HG02840 (cell line): ENCODE measurements at regions not wholly inside any gene's neighbourhood (a gene's known extent, or its start where the extent isn't known, plus 50 kb on each side); places are given as distances from the start of the nearest gene placed in this dataset.
"Not testable (repeated sequence)": the region's sequence is repeated elsewhere in the genome, so short reads cannot be mapped to it uniquely, and the experiment has no call there.

Experiments
- ATAC-seq: cut with Tn5 transposase; IDR thresholded peaks from one replicate; pipeline ENCODE4 v1.9.1; 2021; ENCODE audit warnings: mild to moderate bottlenecking, moderate library complexity, moderate number of reproducible peaks; ENCODE audit not compliant: unreplicated experiment, low FRiP score

- ATAC-seq, result not testable (repeated sequence)
Measured at GRCh38 chr1:79894129-79894528, 887.6 kb upstream of the ADGRL4 start.

GRCh38 chr1:79887059-79887458 lies 880.5 kb upstream of the ADGRL4 start:
- ATAC-seq, result no peak

- ATAC-seq, result no peak
Measured at GRCh38 chr1:79885101-79885500, 878.6 kb upstream of the ADGRL4 start.

GRCh38 chr1:79877086-79877485 lies 870.6 kb upstream of the ADGRL4 start:
- no peak for ATAC-seq

GRCh38 chr1:79875187-79875586 lies 868.7 kb upstream of the ADGRL4 start:
- ATAC-seq, result no peak

GRCh38 chr1:79874289-79874688 lies 867.8 kb upstream of the ADGRL4 start:
- no peak for ATAC-seq

GRCh38 chr1:79859212-79859948 lies 852.9 kb upstream of the ADGRL4 start:
- no peak for ATAC-seq

GRCh38 chr1:79852004-79852403 lies 845.5 kb upstream of the ADGRL4 start:
- no peak for ATAC-seq

- no peak for ATAC-seq
Measured at GRCh38 chr1:79849388-79849787, 842.9 kb upstream of the ADGRL4 start.

- no peak for ATAC-seq
Measured at GRCh38 chr1:79848316-79848715, 841.8 kb upstream of the ADGRL4 start.

- no peak for ATAC-seq
Measured at GRCh38 chr1:79847700-79848099, 841.2 kb upstream of the ADGRL4 start.

- ATAC-seq, result no peak
Measured at GRCh38 chr1:79845936-79846335, 839.4 kb upstream of the ADGRL4 start.

- no peak for ATAC-seq
Measured at GRCh38 chr1:79842811-79843210, 836.3 kb upstream of the ADGRL4 start.

- no peak for ATAC-seq
Measured at GRCh38 chr1:79839882-79840281, 833.4 kb upstream of the ADGRL4 start.

- no peak for ATAC-seq
Measured at GRCh38 chr1:79827446-79827845, 820.9 kb upstream of the ADGRL4 start.

- no peak for ATAC-seq
Measured at GRCh38 chr1:79825551-79825950, 819.0 kb upstream of the ADGRL4 start.

GRCh38 chr1:79822053-79822452 lies 815.5 kb upstream of the ADGRL4 start:
- ATAC-seq, result no peak

GRCh38 chr1:79819140-79819539 lies 812.6 kb upstream of the ADGRL4 start:
- ATAC-seq, result no peak

- ATAC-seq, result no peak
Measured at GRCh38 chr1:79817031-79817560, 810.6 kb upstream of the ADGRL4 start.

- ATAC-seq, result no peak
Measured at GRCh38 chr1:79815115-79815514, 808.6 kb upstream of the ADGRL4 start.

GRCh38 chr1:79811173-79811572 lies 804.6 kb upstream of the ADGRL4 start:
- no peak for ATAC-seq

GRCh38 chr1:79808816-79809475 lies 802.4 kb upstream of the ADGRL4 start:
- ATAC-seq, result no peak
